GM18499 (cell line): ENCODE measurements at regions not wholly inside any gene's neighbourhood (a gene's known extent, or its start where the extent isn't known, plus 50 kb on each side); places are given as distances from the start of the nearest gene placed in this dataset.
"Not testable (repeated sequence)": the region's sequence is repeated elsewhere in the genome, so short reads cannot be mapped to it uniquely, and the experiment has no call there.

Experiments
- ATAC-seq: cut with Tn5 transposase; IDR thresholded peaks from one replicate; pipeline ENCODE4 v1.9.1; 2021; ENCODE audit warnings: moderate number of reproducible peaks; ENCODE audit not compliant: insufficient read depth, unreplicated experiment

DNA sequence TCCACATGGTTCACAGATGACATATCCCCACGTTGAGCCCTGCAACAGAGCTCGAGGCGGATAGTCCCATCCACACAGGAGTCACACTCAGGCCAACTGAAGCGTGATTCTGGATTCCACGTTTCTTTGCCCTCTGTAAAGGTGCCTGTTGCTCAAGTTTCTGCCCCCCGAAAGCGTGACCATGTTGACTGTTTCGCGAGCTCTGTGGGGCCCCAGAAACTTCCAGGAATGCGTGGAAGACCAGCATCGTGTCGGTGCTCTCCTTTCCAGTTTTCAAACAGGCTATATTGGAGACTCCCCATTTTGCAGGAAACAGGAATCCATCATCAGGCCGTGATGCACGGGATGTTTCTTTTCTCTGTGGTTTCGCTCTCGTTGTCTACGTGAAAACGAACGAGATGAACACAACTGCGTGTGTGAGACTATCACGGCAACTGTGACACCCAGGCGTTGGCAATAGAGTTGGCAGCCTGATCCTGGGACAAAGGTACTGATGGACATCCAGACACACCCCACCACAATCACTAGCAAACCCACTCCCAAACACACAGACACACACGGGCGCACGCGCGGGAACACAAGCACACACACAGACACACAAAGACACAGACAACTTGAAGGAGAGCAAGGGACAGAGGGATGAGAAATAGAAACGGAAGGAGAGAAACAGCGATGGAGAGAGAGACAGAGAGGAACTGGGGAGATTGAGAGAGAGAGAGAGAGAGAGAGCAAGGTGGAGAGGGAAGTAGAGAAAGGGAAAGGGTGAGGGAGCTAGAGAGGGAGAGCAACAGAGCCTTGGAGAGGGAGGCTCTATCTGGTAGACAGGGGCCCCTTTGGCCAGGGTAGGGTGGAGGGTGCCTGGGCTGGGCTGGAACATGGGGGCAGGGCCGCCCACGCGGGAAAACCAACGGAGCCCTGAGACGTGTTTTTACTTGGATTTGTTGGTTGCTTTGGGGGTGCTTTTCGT is 1609.3 kb downstream of the SPATA31A7 start:
- not testable (repeated sequence) for ATAC-seq

DNA sequence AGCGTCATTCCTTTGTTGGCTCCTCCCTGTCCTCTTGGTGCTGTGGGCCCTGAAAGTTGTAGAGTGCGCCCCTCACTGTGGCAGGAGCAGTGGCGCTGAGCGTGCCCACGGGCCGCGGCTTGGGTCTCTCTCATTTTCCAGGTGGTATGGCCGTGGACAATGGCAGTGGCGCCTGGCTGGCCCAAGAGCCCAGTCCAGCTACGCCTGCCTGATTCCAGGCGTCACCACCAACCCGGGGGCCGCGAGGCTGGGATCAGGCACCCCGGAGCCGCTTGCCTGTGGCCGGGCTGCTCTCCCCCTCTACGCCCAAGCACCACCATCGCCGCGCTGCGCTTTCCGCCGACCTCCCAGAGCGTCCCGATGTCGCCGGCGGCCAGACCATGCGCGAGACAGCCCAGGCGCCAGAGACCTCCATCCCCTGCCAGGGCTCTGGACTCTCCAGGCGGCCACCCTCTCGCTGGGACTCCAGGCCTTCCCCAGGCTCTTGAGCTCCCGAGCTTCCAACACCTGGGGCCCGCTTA is 1610.1 kb downstream of the SPATA31A7 start:
- ATAC-seq, result not testable (repeated sequence)

DNA sequence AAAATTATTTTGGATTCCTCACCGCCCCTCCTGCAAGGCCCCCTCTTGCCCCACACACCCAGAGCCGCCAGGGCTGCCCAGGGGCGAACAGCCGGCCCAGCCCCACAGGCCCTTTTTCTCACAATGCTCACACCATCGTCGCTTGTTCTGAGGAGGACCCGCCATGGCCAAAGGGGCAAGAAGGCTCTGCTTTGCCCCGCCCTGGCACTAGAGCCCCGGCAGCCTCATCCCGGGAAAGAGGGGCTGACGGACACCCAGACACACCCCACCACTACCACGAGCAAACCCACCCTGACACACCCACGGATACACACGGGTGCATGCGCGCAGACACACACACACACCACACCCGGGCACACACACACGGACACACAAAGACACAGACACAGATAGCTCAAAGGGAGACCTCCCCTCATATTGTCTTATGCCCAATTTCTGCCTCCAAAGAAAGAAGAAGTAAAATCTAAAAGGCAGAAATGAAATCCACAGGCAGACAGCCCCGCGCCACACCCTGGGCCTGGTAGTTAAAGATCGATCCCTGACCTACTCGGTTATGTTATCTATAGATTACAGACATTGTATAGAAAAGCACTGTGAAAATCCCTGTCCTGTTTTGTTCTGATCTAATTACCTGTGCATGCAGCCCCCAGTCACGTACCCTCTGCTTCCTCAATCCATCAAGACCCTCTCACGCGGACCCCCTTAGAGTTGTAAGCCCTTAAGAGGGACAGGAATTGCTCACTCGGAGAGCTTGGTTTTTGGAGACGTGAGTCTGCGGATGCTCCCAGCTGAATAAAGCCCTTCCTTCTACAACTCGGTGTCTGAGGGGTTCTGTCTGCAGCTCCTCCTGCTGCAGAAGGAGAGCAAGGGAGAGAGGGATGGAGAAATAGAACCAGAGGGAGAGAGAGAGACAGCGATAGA is 1610.9 kb downstream of the SPATA31A7 start:
- ATAC-seq, result not testable (repeated sequence)

DNA sequence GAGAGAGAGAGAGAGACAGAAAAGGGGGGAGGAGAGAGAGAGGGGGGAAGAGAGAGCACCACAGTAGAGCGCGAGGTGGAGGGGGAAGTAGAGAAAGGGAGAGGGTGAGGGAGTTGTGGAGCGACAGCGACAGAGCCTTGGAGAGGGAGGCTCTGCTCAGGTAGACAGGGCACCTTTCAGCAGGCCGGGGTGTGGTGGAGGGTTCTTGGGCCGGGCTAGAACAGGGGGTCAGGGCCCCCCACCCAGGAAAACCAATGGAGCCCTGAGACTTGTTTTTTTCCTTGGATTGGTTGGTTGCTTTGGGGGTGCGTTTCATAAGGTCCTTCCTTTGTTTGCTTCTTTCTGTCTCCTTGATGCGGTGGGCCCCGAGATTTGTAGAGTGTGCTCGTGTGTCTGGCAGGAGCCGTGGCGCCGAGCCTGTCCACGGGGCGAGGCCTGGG is 1611.6 kb downstream of the SPATA31A7 start:
- not testable (repeated sequence) for ATAC-seq

DNA sequence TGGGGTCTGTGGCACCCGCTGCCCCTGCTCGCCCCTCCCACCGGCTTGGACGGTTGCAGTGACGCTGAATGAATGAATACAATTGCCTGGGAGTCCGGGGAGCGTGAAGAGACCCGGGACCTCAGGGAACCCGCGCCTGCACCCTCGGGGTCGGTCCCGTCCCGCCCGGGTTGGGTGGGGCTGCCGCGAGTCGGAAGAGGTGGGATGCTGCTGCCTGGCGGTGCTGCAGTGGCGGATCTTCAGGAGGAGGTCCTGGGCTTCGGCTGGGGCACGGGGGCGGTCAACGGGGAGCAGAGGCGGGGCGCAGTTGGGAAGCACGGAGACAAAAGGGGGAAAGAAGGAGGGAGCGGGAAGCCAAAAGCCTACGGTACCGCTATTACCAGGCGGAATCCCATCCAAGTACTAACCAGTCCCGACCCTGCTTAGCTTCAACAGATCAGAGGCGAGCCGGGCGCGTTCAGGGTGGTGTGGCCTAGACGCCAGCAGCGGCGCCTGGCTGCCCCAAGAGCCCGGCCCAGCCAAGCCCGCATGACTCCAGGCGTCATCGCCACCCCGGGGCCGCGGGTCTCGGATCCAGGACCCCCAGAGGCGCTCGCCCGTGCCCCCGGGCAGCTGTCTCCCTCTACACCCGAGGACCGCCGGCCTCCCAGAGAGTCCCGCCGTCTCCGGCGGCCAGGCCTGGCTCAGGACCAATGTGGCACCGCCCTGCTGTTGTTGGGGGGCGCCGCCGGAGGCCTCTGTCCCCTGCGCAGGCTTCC is 1612.3 kb downstream of the SPATA31A7 start:
- ATAC-seq, result peak; percentile 98

GRCh38 chr9:62802719-62803079 is 1612.9 kb downstream of the SPATA31A7 start:
- ATAC-seq, result not testable (repeated sequence)

DNA sequence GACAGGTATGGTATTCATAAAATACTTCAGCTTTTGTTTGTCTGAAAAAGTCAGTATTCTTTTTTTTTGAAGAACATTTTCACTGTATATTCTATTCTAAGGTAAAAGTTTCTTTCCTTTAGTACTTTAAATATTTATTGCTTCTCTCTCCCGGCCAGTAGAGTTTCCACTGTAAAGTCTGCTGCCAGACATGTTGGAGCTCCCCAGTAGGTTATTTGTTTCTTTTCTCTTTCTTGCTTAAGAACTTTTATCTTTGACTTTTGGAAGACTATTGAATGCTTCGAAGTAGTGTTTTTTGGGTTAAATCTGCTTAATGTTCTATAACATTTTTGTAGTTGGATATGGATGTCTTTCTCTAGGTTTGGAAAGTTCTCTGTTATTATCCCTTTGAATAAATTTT is 1613.3 kb downstream of the SPATA31A7 start:
- not testable (repeated sequence) for ATAC-seq

DNA sequence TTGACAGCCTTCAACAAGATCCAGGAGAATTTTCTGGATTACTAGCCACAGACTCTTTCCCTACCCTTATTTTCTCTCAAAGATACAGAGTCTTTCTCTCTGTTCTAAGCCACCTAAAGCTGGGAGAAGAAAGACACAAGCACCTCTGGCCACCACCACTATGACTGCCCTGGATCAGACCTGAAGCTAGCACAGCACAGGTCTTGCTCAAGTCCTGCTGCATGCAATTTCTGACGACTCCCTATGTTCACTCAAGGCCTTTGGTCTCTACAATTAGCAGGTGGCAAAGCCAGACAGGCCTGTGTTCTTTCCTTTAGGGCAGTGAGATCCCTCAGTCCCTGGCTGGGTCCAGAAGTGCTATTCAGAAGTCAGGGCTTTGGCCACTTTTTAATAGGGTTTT is 1614.5 kb downstream of the SPATA31A7 start:
- ATAC-seq, result not testable (repeated sequence)

DNA sequence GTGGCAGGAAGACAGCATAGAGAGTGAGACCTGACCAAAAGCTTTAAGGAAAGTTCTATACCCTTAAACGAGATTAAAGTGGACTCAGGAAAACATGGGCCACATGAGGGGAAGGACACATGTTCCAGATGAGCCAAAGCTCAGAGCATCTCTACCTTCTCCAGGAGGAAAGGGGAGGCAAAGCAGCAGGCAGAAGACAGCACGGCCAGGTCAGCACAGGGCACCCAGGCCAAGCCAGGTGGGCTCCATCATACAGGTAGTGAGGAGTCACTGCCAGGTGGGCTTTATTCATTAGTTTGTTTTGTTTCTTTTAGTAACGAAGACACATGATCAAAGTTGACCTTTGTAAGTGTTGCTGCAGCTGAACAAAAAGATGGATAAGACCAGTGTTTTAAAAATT is 1617.6 kb downstream of the SPATA31A7 start:
- ATAC-seq, result not testable (repeated sequence)

DNA sequence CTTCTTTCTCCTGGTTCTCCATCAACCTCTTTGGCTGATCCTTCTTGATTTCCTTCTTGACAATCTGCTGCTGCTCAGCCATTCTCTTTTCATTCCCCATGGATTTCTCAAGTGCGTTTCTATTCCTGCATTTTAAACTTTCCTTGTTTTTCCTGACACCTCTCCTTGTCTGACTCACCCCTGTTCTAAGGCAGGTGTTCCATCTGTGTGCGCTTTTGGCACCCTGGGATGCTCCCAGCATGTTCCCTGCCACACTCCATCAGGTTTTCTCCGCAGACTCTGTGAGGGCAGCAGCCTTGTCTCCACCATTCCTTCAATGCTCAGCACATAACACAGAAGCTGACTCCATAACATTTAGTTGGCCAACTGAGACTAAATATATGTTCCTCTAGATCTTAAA is 1618.2 kb downstream of the SPATA31A7 start:
- ATAC-seq, result not testable (repeated sequence)

GRCh38 chr9:62810318-62810717 is 1620.5 kb downstream of the SPATA31A7 start:
- not testable (repeated sequence) for ATAC-seq

DNA sequence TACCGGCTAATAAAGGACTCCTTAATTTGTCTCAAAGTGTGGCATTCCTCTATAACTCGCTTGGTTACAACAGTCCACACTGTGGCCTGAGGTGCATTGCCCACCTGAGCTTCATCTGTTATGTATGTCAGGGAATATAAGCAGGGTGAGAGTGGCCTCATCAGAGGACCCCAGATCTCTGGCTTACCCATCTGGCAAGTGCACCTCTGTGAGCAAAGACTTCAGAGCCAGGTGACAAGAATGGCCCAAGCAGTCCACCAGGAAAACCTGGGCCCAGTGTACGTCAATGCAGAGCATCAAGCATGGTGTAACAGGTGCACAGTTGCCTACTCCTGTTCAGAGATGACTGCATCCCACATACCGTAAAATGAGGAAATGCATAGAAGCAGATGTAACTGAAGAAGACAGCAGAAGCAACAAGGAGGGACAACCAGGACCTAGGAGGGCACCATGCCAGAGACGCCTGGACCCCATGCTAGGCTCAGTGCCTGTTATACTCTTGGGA is 1621.0 kb downstream of the SPATA31A7 start:
- ATAC-seq, result not testable (repeated sequence)

- ATAC-seq, result not testable (repeated sequence)
Measured at GRCh38 chr9:62815436-62815835, 1625.6 kb downstream of the SPATA31A7 start.

GRCh38 chr9:62816331-62816730 is 1626.5 kb downstream of the SPATA31A7 start:
- ATAC-seq, result not testable (repeated sequence)

GRCh38 chr9:62817214-62817613 is 1627.4 kb downstream of the SPATA31A7 start:
- ATAC-seq, result not testable (repeated sequence)

- not testable (repeated sequence) for ATAC-seq
Measured at GRCh38 chr9:62822185-62822584, 1632.3 kb downstream of the SPATA31A7 start.

- not testable (repeated sequence) for ATAC-seq
Measured at GRCh38 chr9:62827957-62828907, 1638.4 kb downstream of the SPATA31A7 start.

GRCh38 chr9:62830829-62831459 is 1641.1 kb downstream of the SPATA31A7 start:
- ATAC-seq, result not testable (repeated sequence)
